HepG2 (cell line): ENCODE measurements at regions not wholly inside any gene's neighbourhood (a gene's known extent, or its start where the extent isn't known, plus 50 kb on each side); places are given as distances from the start of the nearest gene placed in this dataset.

Experiments used
- ATAC-seq: fragments of 200-7000 bp; cut with Tn5 transposase; 3 replicates; pipeline ENCODE4 v1.9.1; 2020; ENCODE audit warnings: mild to moderate bottlenecking, moderate library complexity
- BruUV-seq: library from RNA; stranded (reverse); fragments of 400-500 nt; replicated peaks from 2 replicates; lab custom pipeline; 2021; lab: Mats Ljungman, UMichigan
- CTCF ChIA-PET: fragments of 300-600 bp; formaldehyde crosslinking; extraction: SDS; loops from one replicate; lab custom pipeline; 2021; ENCODE audit warnings: low total read pairs, inconsistent platforms, low intra/inter-chr PET ratio; lab: Yijun Ruan, JAX
- POLR2A ChIA-PET: fragments of 350-600 bp; sonication (Branson Sonifier 250); formaldehyde crosslinking; loops from one replicate; lab custom pipeline; 2020; ENCODE audit warnings: antibody characterized with exemption, inconsistent platforms; lab: Yijun Ruan, JAX
- DNase-seq: peaks from one replicate; pipeline ENCODE4 v3.0.0-alpha.2; 2015; ENCODE audit warnings: low spot score
- FAIRE-seq: peaks from 3 replicates; lab custom pipeline; 2011; peaks lifted over from hg19 to GRCh38; lab: Jason Lieb, UNC
- H2AFZ ChIP-seq: one replicate; pipeline ENCODE4 v1.6.1; 2011; ENCODE audit warnings: low read length, inconsistent platforms
- H3K27ac ChIP-seq: fragments of 300-600 bp; 3 replicates; pipeline ENCODE4 v1.8.0; 2011; ENCODE audit warnings: mixed run types, mild to moderate bottlenecking, mixed read lengths, low read length, inconsistent platforms; ENCODE audit not compliant: insufficient read depth; ENCODE audit errors: extremely low read length
- H3K27me3 ChIP-seq, 2 experiments: fragments of 200-600 bp in 1 of 2; 2 replicates in 1 of 2; 3 replicates in 1 of 2; pipeline versions ENCODE4 v1.6.0 to v1.8.0; 2011; ENCODE audit warnings: low read length in 2 of 2, mild to moderate bottlenecking in 2 of 2, moderate library complexity in 2 of 2, inconsistent platforms in 1 of 2; ENCODE audit not compliant: insufficient read depth in 2 of 2, control insufficient read depth in 1 of 2
- H3K36me3 ChIP-seq, 2 experiments: fragments of 200-600 bp in 1 of 2; replicated peaks in 1 of 2; 2 replicates in 1 of 2; 3 replicates in 1 of 2; pipeline versions ENCODE4 v1.5.1 to v1.8.0; 2011; ENCODE audit warnings: low read length in 2 of 2, inconsistent platforms in 1 of 2; ENCODE audit not compliant: insufficient read depth in 2 of 2, control insufficient read depth in 1 of 2
- H3K4me1 ChIP-seq: 2 replicates; pipeline ENCODE4 v1.5.1; 2012; ENCODE audit warnings: low read length, inconsistent platforms; ENCODE audit not compliant: insufficient read depth
- H3K4me2 ChIP-seq: 2 replicates; pipeline ENCODE4 v1.6.0; 2011; ENCODE audit warnings: low read depth, low read length, inconsistent platforms
- H3K4me3 ChIP-seq, 3 experiments: fragments of 200-600 bp in 1 of 3; sonication (generic), shearing (Covaris generic) in 1 of 3; replicated peaks in 1 of 3; 2 replicates each; pipeline ENCODE4 v1.5.1; 2011 to 2016; ENCODE audit warnings: low read length in 3 of 3, inconsistent platforms in 2 of 3, low read depth in 2 of 3, mild to moderate bottlenecking in 2 of 3, control low read depth in 1 of 3, mixed read lengths in 1 of 3; ENCODE audit not compliant: insufficient read depth in 1 of 3
- H3K79me2 ChIP-seq: one replicate; pipeline ENCODE4 v1.6.1; 2011; ENCODE audit warnings: low read length, inconsistent platforms; ENCODE audit not compliant: insufficient read depth
- H3K9ac ChIP-seq: 2 replicates; pipeline ENCODE4 v1.6.0; 2011; ENCODE audit warnings: mild to moderate bottlenecking, low read depth, low read length, inconsistent platforms; ENCODE audit not compliant: insufficient read depth
- H3K9me3 ChIP-seq: 2 replicates; pipeline ENCODE4 v1.5.1; 2012; ENCODE audit warnings: mild to moderate bottlenecking, low read length
- H4K20me1 ChIP-seq: 2 replicates; pipeline ENCODE4 v1.6.0; 2011; ENCODE audit warnings: inconsistent platforms, mild to moderate bottlenecking, low read length, moderate library complexity; ENCODE audit not compliant: insufficient read depth
- KDM1A ChIP-seq: IDR thresholded peaks from 2 replicates; pipeline ENCODE4 v1.6.1; 2016; ENCODE audit warnings: missing compliant biosample characterization
- MBD4 ChIP-seq: IDR thresholded peaks from 2 replicates; pipeline ENCODE4 v1.6.1; 2012; ENCODE audit warnings: low read length, inconsistent platforms, borderline replicate concordance
- NFIC ChIP-seq: IDR thresholded peaks from 2 replicates; pipeline ENCODE4 v1.6.1; 2012; ENCODE audit warnings: mild to moderate bottlenecking, low read length, inconsistent platforms
- NFRKB ChIP-seq: fragments of 450-650 bp; IDR thresholded peaks from 2 replicates; pipeline ENCODE4 v1.6.1; 2017
- NFYC ChIP-seq: IDR thresholded peaks from 2 replicates; pipeline ENCODE4 v1.6.1; 2016; ENCODE audit warnings: missing genetic modification reagents, missing compliant biosample characterization
- PHF21A ChIP-seq: sonication (generic); formaldehyde crosslinking; IDR thresholded peaks from 2 replicates; pipeline ENCODE4 v1.5.0; 2020; ENCODE audit warnings: mild to moderate bottlenecking, missing genetic modification reagents
- RFXAP ChIP-seq: sonication (generic); formaldehyde crosslinking; IDR thresholded peaks from 2 replicates; pipeline ENCODE4 v1.4.0; 2020; ENCODE audit warnings: missing genetic modification reagents, borderline replicate concordance
- SPEN ChIP-seq: sonication (generic); formaldehyde crosslinking; IDR thresholded peaks from 2 replicates; pipeline ENCODE4 v1.5.1; 2020; ENCODE audit warnings: low read depth, mild to moderate bottlenecking, missing genetic modification reagents
- TCF7L2 ChIP-seq: IDR thresholded peaks from 2 replicates; pipeline ENCODE4 v1.6.1; 2011; ENCODE audit warnings: mild to moderate bottlenecking, low read depth, low read length, moderate library complexity
- THAP7 ChIP-seq: sonication (generic); formaldehyde crosslinking; IDR thresholded peaks from 2 replicates; pipeline ENCODE4 v1.8.1; 2023; ENCODE audit warnings: mild to moderate bottlenecking, missing genetic modification reagents
- ZNF264 ChIP-seq: sonication (generic); formaldehyde crosslinking; IDR thresholded peaks from 2 replicates; pipeline ENCODE4 v1.4.0; 2020; ENCODE audit warnings: missing genetic modification reagents
- ZNF350 ChIP-seq: sonication (generic); formaldehyde crosslinking; IDR thresholded peaks from 2 replicates; pipeline ENCODE4 v1.4.0; 2020; ENCODE audit warnings: mild to moderate bottlenecking, low read depth, missing genetic modification reagents, borderline replicate concordance
- ZNF672 ChIP-seq: sonication (generic); formaldehyde crosslinking; IDR thresholded peaks from 2 replicates; pipeline ENCODE4 v1.8.1; 2022; ENCODE audit warnings: missing genetic modification reagents
- ZNF75D ChIP-seq: sonication (generic); formaldehyde crosslinking; IDR thresholded peaks from 2 replicates; pipeline ENCODE4 v1.8.1; 2023; ENCODE audit warnings: missing genetic modification reagents, mild to moderate bottlenecking, borderline replicate concordance
- ZNF780A ChIP-seq: sonication (generic); formaldehyde crosslinking; IDR thresholded peaks from 2 replicates; pipeline ENCODE4 v1.8.0; 2022; ENCODE audit warnings: mild to moderate bottlenecking, missing genetic modification reagents, moderate library complexity
- ZNF788 ChIP-seq: sonication (generic); formaldehyde crosslinking; IDR thresholded peaks from 2 replicates; pipeline ENCODE4 v1.5.0; 2020; ENCODE audit warnings: mild to moderate bottlenecking, missing genetic modification reagents, borderline replicate concordance
- ZZZ3 ChIP-seq: sonication (generic); formaldehyde crosslinking; IDR thresholded peaks from 2 replicates; pipeline ENCODE4 v1.4.0; 2020; ENCODE audit warnings: missing genetic modification reagents, mild to moderate bottlenecking, borderline replicate concordance
- in situ Hi-C: cut with HindIII; loops from 2 replicates; pipeline ENCODE4 v1.10.0; 2017; ENCODE audit warnings: low pct_unique_long_range_greater_than_20kb; ENCODE audit not compliant: extremely low pct_ligation_motif_present
- intact Hi-C: fragments of 100-400 bp; cut with micrococcal nuclease; formaldehyde crosslinking; loops from one replicate; pipeline ENCODE4 v1.10.0; 2022; ENCODE audit not compliant: unreplicated experiment
- TF ChIP-seq, protein P1 (sequence below): sonication (generic); formaldehyde crosslinking; IDR thresholded peaks from 2 replicates; pipeline ENCODE4 v1.9.0; 2022; ENCODE audit warnings: low read depth, missing genetic modification reagents

DNA sequence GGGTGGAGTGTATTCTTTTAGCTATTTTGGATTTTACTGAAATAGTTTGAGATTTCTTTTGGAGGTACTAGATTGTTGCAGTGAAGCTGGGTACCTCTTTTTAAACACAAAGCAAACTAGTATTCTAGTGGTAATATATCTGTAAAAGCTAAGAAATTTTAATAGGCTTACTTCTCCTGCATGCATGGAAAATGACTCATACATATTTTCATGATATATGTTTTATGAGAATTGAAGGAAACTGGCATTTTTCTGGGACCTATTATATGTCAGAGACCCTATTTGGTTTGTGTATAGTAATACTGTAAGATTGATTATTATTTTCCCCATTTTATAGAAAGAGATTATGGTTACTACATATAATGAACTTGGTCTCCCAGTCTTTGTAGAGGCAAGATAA, 851.0 kb downstream of the DIPK2A start:
- no peak for DNase-seq
- Histone ChIP-seq H3K79me2 (no peaks in the 10 kb centered on the region), H3K27ac (no peak overlapping the region), H4K20me1 (no peaks in the 10 kb centered on the region), H2AFZ (no peak overlapping the region), H3K4me1 (no peaks in the 10 kb centered on the region), H3K9me3 (no peaks in the 10 kb centered on the region), H3K4me2 (no peak overlapping the region), H3K36me3 (no peaks in the 10 kb centered on the region), H3K4me3 (no peak overlapping the region), H3K27me3 (no peaks in the 10 kb centered on the region), H3K9ac (no peak overlapping the region)
- TF ChIP-seq NFYC (CRISPR knock-in tag): no peak
- TF ChIP-seq ZNF264 (CRISPR knock-in tag): no peak
- no peak for TF ChIP-seq ZNF350 (CRISPR knock-in tag)
- no peak for TF ChIP-seq ZNF75D (CRISPR knock-in tag)
- no peak for TF ChIP-seq ZNF788 (CRISPR knock-in tag)
- no peak for TF ChIP-seq MBD4
- TF ChIP-seq SPEN (CRISPR knock-in tag): no peak
- TF ChIP-seq NFRKB: no peak
- TF ChIP-seq, protein P1, sequence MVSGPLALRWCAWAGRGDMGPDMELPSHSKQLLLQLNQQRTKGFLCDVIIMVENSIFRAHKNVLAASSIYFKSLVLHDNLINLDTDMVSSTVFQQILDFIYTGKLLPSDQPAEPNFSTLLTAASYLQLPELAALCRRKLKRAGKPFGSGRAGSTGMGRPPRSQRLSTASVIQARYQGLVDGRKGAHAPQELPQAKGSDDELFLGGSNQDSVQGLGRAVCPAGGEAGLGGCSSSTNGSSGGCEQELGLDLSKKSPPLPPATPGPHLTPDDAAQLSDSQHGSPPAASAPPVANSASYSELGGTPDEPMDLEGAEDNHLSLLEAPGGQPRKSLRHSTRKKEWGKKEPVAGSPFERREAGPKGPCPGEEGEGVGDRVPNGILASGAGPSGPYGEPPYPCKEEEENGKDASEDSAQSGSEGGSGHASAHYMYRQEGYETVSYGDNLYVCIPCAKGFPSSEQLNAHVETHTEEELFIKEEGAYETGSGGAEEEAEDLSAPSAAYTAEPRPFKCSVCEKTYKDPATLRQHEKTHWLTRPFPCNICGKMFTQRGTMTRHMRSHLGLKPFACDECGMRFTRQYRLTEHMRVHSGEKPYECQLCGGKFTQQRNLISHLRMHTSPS (CRISPR knock-in tag): no peak
- no peak for TF ChIP-seq KDM1A (CRISPR knock-in tag)
- TF ChIP-seq THAP7 (CRISPR knock-in tag): no peak
- no peak for TF ChIP-seq PHF21A (CRISPR knock-in tag)
- TF ChIP-seq RFXAP: no peak
- no peak for TF ChIP-seq ZNF672 (CRISPR knock-in tag)
- TF ChIP-seq ZNF780A (CRISPR knock-in tag): no peak
- TF ChIP-seq ZZZ3 (CRISPR knock-in tag): no peak
- TF ChIP-seq NFIC: no peak
- TF ChIP-seq TCF7L2: no peak
- ChIA-PET POLR2A (no interaction called here), CTCF (no interaction called here)
- no peak for FAIRE-seq
- intact Hi-C loops (no loop called here), in situ Hi-C loops (no loop called here)
- ATAC-seq: no peak
- no TSS peak for BruUV-seq
